ENCODE measurements at regions not wholly inside any gene's neighbourhood (a gene's known extent, or its start where the extent isn't known, plus 50 kb on each side); places are given as distances from the start of the nearest gene placed in this dataset.

- no peak for TF ChIP-seq POLR2AphosphoS5 (IDR thresholded peaks at IDR 0.05)
- TF ChIP-seq, protein P1, sequence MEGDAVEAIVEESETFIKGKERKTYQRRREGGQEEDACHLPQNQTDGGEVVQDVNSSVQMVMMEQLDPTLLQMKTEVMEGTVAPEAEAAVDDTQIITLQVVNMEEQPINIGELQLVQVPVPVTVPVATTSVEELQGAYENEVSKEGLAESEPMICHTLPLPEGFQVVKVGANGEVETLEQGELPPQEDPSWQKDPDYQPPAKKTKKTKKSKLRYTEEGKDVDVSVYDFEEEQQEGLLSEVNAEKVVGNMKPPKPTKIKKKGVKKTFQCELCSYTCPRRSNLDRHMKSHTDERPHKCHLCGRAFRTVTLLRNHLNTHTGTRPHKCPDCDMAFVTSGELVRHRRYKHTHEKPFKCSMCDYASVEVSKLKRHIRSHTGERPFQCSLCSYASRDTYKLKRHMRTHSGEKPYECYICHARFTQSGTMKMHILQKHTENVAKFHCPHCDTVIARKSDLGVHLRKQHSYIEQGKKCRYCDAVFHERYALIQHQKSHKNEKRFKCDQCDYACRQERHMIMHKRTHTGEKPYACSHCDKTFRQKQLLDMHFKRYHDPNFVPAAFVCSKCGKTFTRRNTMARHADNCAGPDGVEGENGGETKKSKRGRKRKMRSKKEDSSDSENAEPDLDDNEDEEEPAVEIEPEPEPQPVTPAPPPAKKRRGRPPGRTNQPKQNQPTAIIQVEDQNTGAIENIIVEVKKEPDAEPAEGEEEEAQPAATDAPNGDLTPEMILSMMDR (IDR thresholded peaks at IDR 0.05), result no peak
- TF ChIP-seq POLR2A (IDR thresholded peaks at IDR 0.05), result no peak
These were observed 87.2 kb upstream of the SLC4A7 start for GRCh38 chr3:27571345-27571744.
